HG03039 (cell line): ENCODE measurements at regions not wholly inside any gene's neighbourhood (a gene's known extent, or its start where the extent isn't known, plus 50 kb on each side); places are given as distances from the start of the nearest gene placed in this dataset.

Experiments used
- ATAC-seq: cut with Tn5 transposase; IDR thresholded peaks from one replicate; pipeline ENCODE4 v1.9.1; 2021; ENCODE audit warnings: mild to moderate bottlenecking, moderate library complexity; ENCODE audit not compliant: unreplicated experiment

GRCh38 chr12:59927032-59927431 is 331.2 kb downstream of the SLC16A7 start:
- no peak for ATAC-seq

GRCh38 chr12:59928416-59928815 is 332.6 kb downstream of the SLC16A7 start:
- ATAC-seq, result no peak

- ATAC-seq, result no peak
These were observed 333.3 kb downstream of the SLC16A7 start for GRCh38 chr12:59929110-59929509.

GRCh38 chr12:59934486-59934885 is 338.7 kb downstream of the SLC16A7 start:
- ATAC-seq, result no peak

GRCh38 chr12:59936534-59936933 is 340.7 kb downstream of the SLC16A7 start:
- ATAC-seq, result no peak

GRCh38 chr12:59937148-59937547 is 341.3 kb downstream of the SLC16A7 start:
- ATAC-seq, result no peak

- ATAC-seq, result no peak
These were observed 342.5 kb downstream of the SLC16A7 start for GRCh38 chr12:59938190-59938962.

GRCh38 chr12:59940631-59941342 is 345.0 kb downstream of the SLC16A7 start:
- ATAC-seq, result no peak

GRCh38 chr12:59941461-59941860 is 345.6 kb downstream of the SLC16A7 start:
- no peak for ATAC-seq

- no peak for ATAC-seq
These were observed 348.3 kb downstream of the SLC16A7 start for GRCh38 chr12:59944177-59944576.

- ATAC-seq, result no peak
These were observed 350.8 kb downstream of the SLC16A7 start for GRCh38 chr12:59946635-59947034.

- ATAC-seq, result no peak
These were observed 367.7 kb downstream of the SLC16A7 start for GRCh38 chr12:59963546-59963945.

- ATAC-seq, result no peak
These were observed 377.1 kb downstream of the SLC16A7 start for GRCh38 chr12:59972905-59973304.

GRCh38 chr12:59973515-59973914 is 377.7 kb downstream of the SLC16A7 start:
- no peak for ATAC-seq

GRCh38 chr12:59977779-59978178 is 381.9 kb downstream of the SLC16A7 start:
- ATAC-seq, result no peak

- no peak for ATAC-seq
These were observed 384.6 kb downstream of the SLC16A7 start for GRCh38 chr12:59980476-59980875.

GRCh38 chr12:59999291-59999690 is 403.5 kb downstream of the SLC16A7 start:
- ATAC-seq, result no peak

GRCh38 chr12:60010486-60010885 is 414.7 kb downstream of the SLC16A7 start:
- no peak for ATAC-seq

GRCh38 chr12:60012659-60013058 is 416.8 kb downstream of the SLC16A7 start:
- ATAC-seq, result no peak

- ATAC-seq, result no peak
These were observed 418.6 kb downstream of the SLC16A7 start for GRCh38 chr12:60014436-60014835.

- no peak for ATAC-seq
These were observed 424.2 kb downstream of the SLC16A7 start for GRCh38 chr12:60020068-60020467.

GRCh38 chr12:60021235-60021634 is 425.4 kb downstream of the SLC16A7 start:
- no peak for ATAC-seq
